D341Med (cell line): ENCODE measurements at regions not wholly inside any gene's neighbourhood (a gene's known extent, or its start where the extent isn't known, plus 50 kb on each side); places are given as distances from the start of the nearest gene placed in this dataset.

Experiments used
- DNase-seq: peaks from one replicate; pipeline ENCODE4 v3.0.0; 2012; ENCODE audit warnings: low spot score

GRCh38 chr14:98229656-98230366 is 1042.2 kb downstream of the BCL11B start:
- no peak for DNase-seq

GRCh38 chr14:98230411-98230810 is 1041.6 kb downstream of the BCL11B start:
- no peak for DNase-seq

- DNase-seq, result no peak
These were observed 1040.8 kb downstream of the BCL11B start for GRCh38 chr14:98231210-98231609.

- DNase-seq, result no peak
These were observed 1038.3 kb downstream of the BCL11B start for GRCh38 chr14:98233656-98234055.

- DNase-seq, result no peak
These were observed 1037.8 kb downstream of the BCL11B start for GRCh38 chr14:98234208-98234607.

GRCh38 chr14:98236314-98236713 is 1035.7 kb downstream of the BCL11B start:
- DNase-seq, result no peak

- DNase-seq, result no peak
These were observed 1034.1 kb downstream of the BCL11B start for GRCh38 chr14:98237939-98238338.

GRCh38 chr14:98240376-98240775 is 1031.6 kb downstream of the BCL11B start:
- DNase-seq, result no peak

GRCh38 chr14:98242903-98243302 is 1029.1 kb downstream of the BCL11B start:
- no peak for DNase-seq

- no peak for DNase-seq
These were observed 1028.7 kb downstream of the BCL11B start for GRCh38 chr14:98243332-98243731.

GRCh38 chr14:98244162-98244948 is 1027.6 kb downstream of the BCL11B start:
- DNase-seq, result no peak

- no peak for DNase-seq
These were observed 1026.9 kb downstream of the BCL11B start for GRCh38 chr14:98244966-98245569.

GRCh38 chr14:98249057-98249456 is 1022.9 kb downstream of the BCL11B start:
- DNase-seq, result no peak

- DNase-seq, result no peak
These were observed 1022.5 kb downstream of the BCL11B start for GRCh38 chr14:98249476-98249875.

- no peak for DNase-seq
These were observed 1019.2 kb downstream of the BCL11B start for GRCh38 chr14:98252820-98253219.

- no peak for DNase-seq
These were observed 1012.1 kb downstream of the BCL11B start for GRCh38 chr14:98259881-98260280.

GRCh38 chr14:98262566-98262965 is 1009.4 kb downstream of the BCL11B start:
- DNase-seq, result no peak

GRCh38 chr14:98269533-98269932 is 1002.5 kb downstream of the BCL11B start:
- no peak for DNase-seq

GRCh38 chr14:98270201-98270600 is 1001.8 kb downstream of the BCL11B start:
- DNase-seq, result no peak

- DNase-seq, result no peak
These were observed 997.4 kb downstream of the BCL11B start for GRCh38 chr14:98274596-98274995.

- DNase-seq, result no peak
These were observed 993.2 kb downstream of the BCL11B start for GRCh38 chr14:98278800-98279199.

- no peak for DNase-seq
These were observed 991.6 kb downstream of the BCL11B start for GRCh38 chr14:98280436-98280835.

- DNase-seq, result no peak
These were observed 983.2 kb downstream of the BCL11B start for GRCh38 chr14:98288825-98289224.
